ENCODE measurements at regions not wholly inside any gene's neighbourhood (a gene's known extent, or its start where the extent isn't known, plus 50 kb on each side); places are given as distances from the start of the nearest gene placed in this dataset.
"Not testable (repeated sequence)": the region's sequence is repeated elsewhere in the genome, so short reads cannot be mapped to it uniquely, and the experiment has no call there.

DNA sequence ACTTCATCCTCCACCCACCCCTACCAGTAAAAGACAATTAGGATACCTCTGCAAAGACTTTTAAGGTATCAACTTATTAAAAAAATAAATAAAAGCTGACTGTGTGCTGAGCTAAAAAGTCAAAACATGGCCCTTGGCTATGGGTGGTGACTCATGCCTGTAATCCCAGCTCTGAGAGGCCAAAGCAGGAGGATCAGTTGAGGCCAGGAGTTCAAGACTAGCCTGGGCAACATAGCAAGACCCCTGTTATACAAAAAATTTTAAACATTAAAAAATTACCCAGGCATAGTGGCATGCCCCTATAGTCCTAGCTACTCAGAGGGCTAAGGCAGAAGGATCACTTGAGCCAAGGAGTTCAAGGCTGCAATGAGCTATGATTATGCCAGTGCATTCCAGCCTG, 110.8 kb upstream of the FOXN2 start:
- Mint-ChIP-seq H3K9me3 (no peaks in the 10 kb centered on the region), H3K4me3 (no peak overlapping the region), H3K36me3 (peaks cover 0 to 3% of the 10 kb centered on the region in 2 donors), H3K27me3 (no peaks in the 10 kb centered on the region), H3K27ac (no peak overlapping the region), H3K4me1 (peaks cover 31 to 48% of the 10 kb centered on the region in 2 donors)
- no peak for ATAC-seq (replicated peaks)
- DNase-seq = no peak

DNA sequence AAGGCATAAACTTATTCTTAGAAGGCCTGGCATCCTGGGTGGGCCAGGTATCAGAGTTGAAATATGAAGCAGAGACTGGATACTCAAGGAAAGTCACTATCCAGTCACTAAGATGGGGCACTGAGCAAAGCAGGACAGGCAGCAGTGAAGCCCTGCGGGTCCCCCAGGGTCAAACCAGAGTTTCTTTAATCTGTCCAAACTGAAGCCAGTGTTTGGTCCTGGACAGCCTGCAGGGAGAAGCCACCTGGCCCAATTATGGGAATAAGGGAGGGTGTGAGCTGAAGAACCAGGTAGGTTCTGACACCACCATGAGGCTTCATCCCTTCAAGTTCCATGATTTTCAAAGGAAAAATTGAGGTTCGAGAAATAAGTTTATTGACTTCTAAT, 109.7 kb upstream of the FOXN2 start:
- DNase-seq (no peak), ATAC-seq (replicated peaks) (no peak)
- Mint-ChIP-seq H3K27me3 (no peaks in the 10 kb centered on the region), H3K9me3 (no peaks in the 10 kb centered on the region), H3K36me3 (peaks cover 0 to 3% of the 10 kb centered on the region in 2 donors), H3K4me3 (no peak overlapping the region), H3K27ac (no peak overlapping the region), H3K4me1 (peaks cover 28 to 47% of the 10 kb centered on the region in 2 donors)

DNA sequence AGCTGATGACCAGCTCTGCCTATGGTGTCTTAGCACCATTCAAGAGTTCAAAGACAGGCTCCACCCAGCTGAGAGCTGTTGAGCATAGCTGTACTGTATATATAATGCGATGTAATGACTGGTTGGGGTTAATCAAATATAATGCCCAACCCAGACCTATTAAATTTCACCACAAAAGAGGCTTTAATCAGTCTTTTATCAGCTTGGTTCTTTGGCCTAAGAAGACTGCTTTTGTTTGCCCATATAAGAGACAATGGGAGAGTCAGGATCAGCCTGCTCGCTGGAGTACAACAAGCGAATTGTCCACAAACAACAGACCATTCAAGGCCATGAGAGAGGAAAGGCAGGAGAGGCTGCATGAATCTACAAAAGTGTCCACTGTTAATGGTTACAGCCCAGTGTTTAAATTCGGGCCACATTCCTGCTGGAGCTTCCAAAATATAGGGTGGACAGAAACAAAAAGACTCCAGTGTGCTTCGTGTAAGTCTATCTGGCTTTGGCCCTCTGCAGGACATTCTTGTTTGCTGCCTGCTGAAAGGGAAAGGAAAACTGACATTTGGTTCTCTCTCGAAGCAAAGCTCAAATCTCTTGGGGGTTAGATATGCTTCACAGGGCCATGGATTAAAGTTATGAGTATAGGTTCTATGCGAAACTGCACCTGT, 109.2 kb upstream of the FOXN2 start:
- peak overlapping the region; percentile 14 for H3K27ac Mint-ChIP-seq
- H3K36me3 Mint-ChIP-seq = peaks cover 0 to 3% of the 10 kb centered on the region in 2 donors
- H3K4me1 Mint-ChIP-seq = peaks cover 28 to 45% of the 10 kb centered on the region in 2 donors
- DNase-seq (peak; percentile 21), ATAC-seq (replicated peaks) (peak; percentile 84 to 89)
- H3K4me3 Mint-ChIP-seq = peak overlapping the region; percentile 39 to 44
- no peaks in the 10 kb centered on the region for H3K27me3 Mint-ChIP-seq
- no peaks in the 10 kb centered on the region for H3K9me3 Mint-ChIP-seq

DNA sequence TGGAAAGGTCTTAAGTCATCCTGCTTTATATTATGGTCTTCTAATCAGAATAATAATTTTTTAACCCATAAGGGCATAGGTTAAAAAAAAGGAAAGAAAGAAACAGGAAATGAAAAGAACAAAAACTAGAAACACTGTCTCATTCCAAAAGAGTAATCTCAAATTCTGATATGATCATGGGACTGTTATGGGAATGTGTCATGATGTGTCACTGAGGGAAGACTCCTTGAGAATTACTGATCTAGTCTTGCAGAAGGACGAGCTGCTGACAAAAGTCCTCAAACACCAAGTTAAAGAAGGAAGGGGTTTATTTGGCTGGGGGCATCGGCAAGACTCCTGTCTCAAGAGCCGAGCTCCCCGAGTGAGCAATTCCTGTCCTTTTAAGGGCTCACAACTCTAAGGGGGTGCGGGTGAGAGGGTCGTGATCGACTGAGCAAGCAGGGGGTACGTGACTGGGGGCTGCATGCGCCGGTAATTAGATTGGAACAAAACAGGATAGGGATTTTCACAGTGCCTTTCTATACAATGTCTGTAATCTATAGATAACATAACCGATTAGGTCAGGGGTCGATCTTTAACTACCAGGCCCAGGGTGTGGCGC, 108.3 kb upstream of the FOXN2 start:
- DNase-seq; ATAC-seq (replicated peaks); H3K9me3 Mint-ChIP-seq; H3K36me3 Mint-ChIP-seq; H3K27me3 Mint-ChIP-seq: not testable (repeated sequence)
- H3K4me1 Mint-ChIP-seq = peaks cover 20 to 36% of the 10 kb centered on the region in 2 donors
- peak overlapping the region; percentile 56 for H3K27ac Mint-ChIP-seq
- H3K4me3 Mint-ChIP-seq = peak overlapping the region in 1 of 2 donors; percentile 39

DNA sequence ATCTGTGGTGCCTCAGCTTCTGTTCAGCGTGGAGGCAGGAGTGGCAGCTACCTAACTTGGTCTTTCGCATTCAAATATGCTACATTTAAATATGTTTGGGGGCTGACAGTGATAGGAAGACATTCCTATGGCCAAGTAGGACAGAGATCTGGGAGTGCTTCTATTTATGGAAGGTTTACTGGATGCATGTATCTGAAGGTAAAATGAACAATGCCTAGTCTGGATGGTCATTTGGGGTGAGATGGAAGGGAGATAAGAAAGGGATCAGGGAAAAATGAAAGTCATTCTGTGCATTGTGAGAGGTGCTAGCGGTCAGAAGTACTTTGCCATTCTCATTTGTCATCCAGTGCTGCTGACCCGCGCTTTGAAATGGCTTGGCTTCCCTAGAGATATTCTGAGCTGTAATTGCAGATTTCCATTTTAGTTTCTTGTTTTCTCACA, 107.3 kb upstream of the FOXN2 start:
- Mint-ChIP-seq H3K27me3 (no peaks in the 10 kb centered on the region), H3K36me3 (no peaks in the 10 kb centered on the region), H3K4me1 (peaks cover 20 to 25% of the 10 kb centered on the region in 2 donors), H3K27ac (no peak overlapping the region), H3K4me3 (no peak overlapping the region), H3K9me3 (no peaks in the 10 kb centered on the region)
- DNase-seq = no peak
- no peak for ATAC-seq (replicated peaks)

DNA sequence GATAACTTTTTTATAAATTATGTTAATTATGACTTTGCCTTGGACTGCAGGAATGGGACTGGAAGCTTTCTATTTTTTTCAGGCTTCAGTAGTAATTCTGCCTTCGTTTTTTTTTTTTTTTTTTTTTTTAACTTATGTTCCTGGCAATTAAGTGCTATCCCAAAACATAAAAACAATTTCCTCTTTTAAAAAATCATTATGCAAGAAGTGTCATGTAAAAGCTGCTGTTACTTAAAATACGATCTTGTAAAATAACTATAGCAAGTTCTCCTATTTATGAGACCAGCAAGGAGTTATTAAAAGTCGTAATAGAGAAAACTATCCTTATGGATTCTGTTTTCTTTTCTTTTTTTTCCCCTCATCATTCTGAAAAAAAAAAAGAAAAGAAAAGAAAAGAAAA, 106.6 kb upstream of the FOXN2 start:
- Mint-ChIP-seq H3K4me1 (peaks cover 20 to 25% of the 10 kb centered on the region in 2 donors), H3K4me3 (no peak overlapping the region), H3K27me3 (no peaks in the 10 kb centered on the region), H3K36me3 (no peaks in the 10 kb centered on the region), H3K27ac (no peak overlapping the region), H3K9me3 (no peaks in the 10 kb centered on the region)
- DNase-seq (no peak), ATAC-seq (replicated peaks) (no peak)

DNA sequence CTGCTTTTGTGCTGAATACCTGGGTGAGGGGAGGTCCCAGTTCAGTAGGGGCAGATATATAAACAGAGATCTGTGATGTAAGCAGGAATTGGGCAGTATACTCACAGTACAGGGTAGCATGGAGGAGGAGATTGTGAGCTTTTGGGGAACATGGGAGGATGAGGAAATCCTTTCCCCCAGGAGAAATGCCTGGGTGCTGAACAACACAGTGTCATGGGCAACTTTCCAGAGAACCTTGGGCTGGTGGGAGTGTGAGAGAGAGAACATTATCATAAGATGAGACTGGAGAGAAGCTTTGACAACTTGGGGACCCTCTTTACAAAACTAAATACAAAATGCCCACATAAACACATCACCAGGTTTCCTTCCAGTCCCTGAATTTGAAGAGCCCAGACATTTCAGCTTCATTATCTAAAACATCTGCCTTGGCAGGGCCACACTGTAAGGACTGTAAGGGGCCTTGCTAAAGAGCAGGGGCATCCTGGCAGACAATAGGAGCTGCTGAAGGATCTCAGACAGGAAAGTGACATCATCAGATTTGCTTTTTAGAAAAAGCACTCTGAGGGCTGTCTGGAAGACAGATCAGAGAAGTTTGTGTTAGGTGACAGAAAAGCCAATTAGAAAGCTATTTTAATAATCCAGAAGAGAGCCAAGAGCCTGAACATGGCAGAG, 105.1 kb upstream of the FOXN2 start:
- H3K9me3 Mint-ChIP-seq = no peaks in the 10 kb centered on the region
- ATAC-seq (replicated peaks) (no peak), DNase-seq (no peak)
- no peaks in the 10 kb centered on the region for H3K36me3 Mint-ChIP-seq
- peak overlapping the region; percentile 22 for H3K27ac Mint-ChIP-seq
- H3K27me3 Mint-ChIP-seq = no peaks in the 10 kb centered on the region
- peaks cover 18 to 25% of the 10 kb centered on the region in 2 donors for H3K4me1 Mint-ChIP-seq
- H3K4me3 Mint-ChIP-seq = no peak overlapping the region

DNA sequence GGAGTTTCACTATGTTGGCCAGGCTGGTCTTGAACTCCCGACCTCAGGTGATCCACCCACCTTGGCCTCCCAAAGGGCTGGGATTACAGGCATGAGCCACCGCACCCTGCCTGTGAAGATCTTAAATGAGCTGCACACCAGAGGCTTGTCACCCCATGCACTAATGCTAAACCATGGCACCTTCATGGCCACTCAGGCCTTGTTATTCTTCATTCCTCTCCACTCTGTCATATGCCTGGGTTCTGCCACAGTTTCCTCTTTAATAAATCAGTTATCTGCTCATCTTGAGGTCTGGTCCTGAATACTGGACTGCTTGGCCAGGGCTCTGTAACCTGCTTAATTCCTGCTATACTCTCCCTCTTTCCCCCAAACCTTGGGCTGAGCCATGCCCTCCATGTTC, 104.3 kb upstream of the FOXN2 start:
- Mint-ChIP-seq H3K27ac (no peak overlapping the region), H3K27me3 (no peaks in the 10 kb centered on the region)
- no peak for ATAC-seq (replicated peaks)

DNA sequence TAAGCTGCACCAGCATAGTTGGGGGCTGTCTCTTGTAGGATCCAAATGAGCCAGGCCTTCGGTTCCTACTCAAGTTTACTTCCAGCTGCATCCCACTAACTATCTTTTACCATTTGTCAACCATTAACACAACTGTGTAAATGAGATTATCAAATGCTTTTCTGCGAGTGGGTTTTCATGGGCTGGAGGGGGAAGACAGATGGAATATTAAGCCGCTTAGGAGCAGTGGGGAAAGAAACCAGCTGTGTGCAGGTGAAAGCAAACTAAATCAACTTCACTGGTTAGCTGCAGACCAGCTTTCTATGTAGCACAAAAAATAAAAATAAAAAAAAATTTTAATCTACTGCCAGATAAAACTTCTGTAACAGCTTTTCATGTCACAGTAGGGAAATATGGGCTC, 100.8 kb upstream of the FOXN2 start:
- H3K27me3 Mint-ChIP-seq = no peaks in the 10 kb centered on the region
- peaks cover 9 to 21% of the 10 kb centered on the region in 2 donors for H3K4me1 Mint-ChIP-seq
- DNase-seq (no peak), ATAC-seq (replicated peaks) (no peak)
- H3K4me3 Mint-ChIP-seq = no peak overlapping the region
- H3K9me3 Mint-ChIP-seq = no peaks in the 10 kb centered on the region
- H3K27ac Mint-ChIP-seq = no peak overlapping the region
- peaks cover 2 to 4% of the 10 kb centered on the region in 2 donors for H3K36me3 Mint-ChIP-seq

More for the DNA sequence above, 104.3 kb upstream of the FOXN2 start:
- no peak for DNase-seq
- Mint-ChIP-seq H3K4me3 (no peak overlapping the region), H3K9me3 (no peaks in the 10 kb centered on the region), H3K36me3 (no peaks in the 10 kb centered on the region), H3K4me1 (peaks cover 17 to 29% of the 10 kb centered on the region in 2 donors)

DNA sequence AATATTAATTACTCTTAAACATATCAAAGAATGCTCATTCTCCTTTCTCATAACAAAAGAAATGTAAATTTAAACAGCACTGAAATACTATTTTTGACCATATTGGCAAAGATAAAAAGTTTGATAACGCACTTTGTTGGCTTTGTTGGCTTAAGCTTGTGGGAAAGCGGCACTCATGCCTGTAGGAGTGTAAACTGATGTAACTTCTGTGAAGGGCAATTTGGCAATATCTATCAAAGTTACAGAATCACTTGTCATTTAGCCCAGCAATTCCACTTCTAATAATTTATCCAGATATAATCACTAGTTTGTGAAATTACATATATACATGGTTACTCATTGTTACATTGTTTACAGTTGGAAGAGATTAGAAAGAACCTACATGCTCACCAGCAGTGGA, 96.3 kb upstream of the FOXN2 start:
- DNase-seq (no peak), ATAC-seq (replicated peaks) (no peak)
- Mint-ChIP-seq H3K27ac (no peak overlapping the region), H3K36me3 (peaks cover 2 to 4% of the 10 kb centered on the region in 2 donors), H3K9me3 (no peaks in the 10 kb centered on the region), H3K27me3 (no peaks in the 10 kb centered on the region), H3K4me3 (no peak overlapping the region), H3K4me1 (peaks cover 21 to 44% of the 10 kb centered on the region in 2 donors)

DNA sequence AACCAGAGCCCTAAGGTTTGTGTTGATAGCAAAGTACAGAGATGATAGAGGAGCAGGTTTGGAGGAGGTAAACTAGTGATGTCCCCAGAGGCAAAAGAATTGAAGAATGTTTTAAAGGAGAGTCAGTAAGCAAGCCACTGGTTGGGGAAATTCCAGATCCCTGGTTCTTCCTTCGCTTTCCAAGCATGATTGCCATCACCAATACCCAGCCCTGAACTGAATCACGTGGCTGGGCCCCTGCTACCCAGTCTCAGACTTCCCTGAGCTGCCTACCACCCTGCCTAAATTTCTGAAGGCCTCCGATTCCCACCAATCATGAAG, 95.3 kb upstream of the FOXN2 start:
- ATAC-seq (replicated peaks) (no peak), DNase-seq (no peak)
- Mint-ChIP-seq H3K36me3 (peaks cover 2 to 4% of the 10 kb centered on the region in 2 donors), H3K9me3 (no peaks in the 10 kb centered on the region), H3K4me3 (no peak overlapping the region), H3K4me1 (peaks cover 21 to 48% of the 10 kb centered on the region in 2 donors), H3K27me3 (no peaks in the 10 kb centered on the region), H3K27ac (no peak overlapping the region)

DNA sequence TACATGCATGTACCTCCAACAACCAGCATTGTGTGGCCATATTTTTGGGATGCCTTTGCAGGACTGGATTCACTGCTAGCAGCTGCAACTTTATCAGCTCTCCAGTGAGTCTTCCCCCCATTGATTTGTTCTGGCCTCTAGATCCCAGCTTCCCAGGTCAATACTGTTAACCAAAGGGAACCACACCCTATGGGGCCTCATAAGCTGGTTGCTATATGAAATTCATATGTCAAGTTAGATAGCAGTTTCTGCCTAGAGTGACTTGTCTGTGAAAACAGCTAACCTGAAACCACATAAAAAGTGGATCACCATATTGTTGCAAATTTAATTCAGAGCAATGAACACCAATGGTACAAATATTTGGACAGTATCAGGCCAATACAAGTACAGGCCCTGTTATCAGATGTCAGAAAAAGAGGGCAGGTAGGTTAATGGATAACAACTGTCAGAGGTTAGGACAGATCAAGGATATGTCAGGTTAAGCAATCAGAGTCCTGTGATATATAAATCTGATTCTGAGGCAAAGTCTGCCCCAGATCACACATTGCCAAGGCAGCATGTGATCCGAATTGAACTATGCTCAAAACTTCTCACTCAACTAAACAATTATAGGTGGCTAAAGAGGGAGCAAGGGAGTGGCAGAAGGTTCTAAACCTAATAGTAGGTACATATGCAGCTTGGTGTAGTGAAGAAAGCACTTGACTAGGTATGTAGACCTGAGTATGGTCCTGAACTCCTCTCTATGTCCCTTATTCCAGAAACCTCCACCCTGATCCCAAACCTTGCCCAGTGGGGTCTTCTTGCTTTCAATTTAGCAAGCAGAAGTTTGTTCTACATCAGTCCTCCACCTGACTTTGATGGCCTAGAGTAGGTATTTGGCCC, 94.7 kb upstream of the FOXN2 start:
- H3K4me1 Mint-ChIP-seq = peaks cover 21 to 46% of the 10 kb centered on the region in 2 donors
- no peaks in the 10 kb centered on the region for H3K27me3 Mint-ChIP-seq
- no peak overlapping the region for H3K27ac Mint-ChIP-seq
- H3K4me3 Mint-ChIP-seq = no peak overlapping the region
- ATAC-seq (replicated peaks) (peak; percentile 26 to 31), DNase-seq (no peak)
- H3K9me3 Mint-ChIP-seq = no peaks in the 10 kb centered on the region
- peaks cover 2 to 4% of the 10 kb centered on the region in 2 donors for H3K36me3 Mint-ChIP-seq

DNA sequence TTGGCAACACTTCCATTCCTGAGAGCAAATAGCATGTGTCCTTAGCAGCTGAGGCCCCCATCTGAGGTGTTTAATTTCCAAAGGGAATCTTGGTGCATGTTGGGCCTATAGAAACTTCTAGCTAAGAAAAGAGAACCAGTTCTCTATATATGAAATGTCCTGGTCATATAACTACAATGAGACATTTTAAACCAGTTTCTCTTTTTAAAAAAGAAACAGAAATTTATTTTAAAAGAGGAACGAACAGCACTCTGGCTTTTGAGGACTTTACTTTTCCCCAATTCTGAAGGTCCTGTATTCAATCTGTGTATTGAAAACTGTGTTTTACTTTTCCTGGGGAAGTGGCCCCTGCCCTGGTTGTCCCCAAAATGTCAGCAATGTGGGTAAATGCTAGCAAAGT, 94.0 kb upstream of the FOXN2 start:
- Mint-ChIP-seq H3K27ac (peak overlapping the region; percentile 75), H3K36me3 (peaks cover 2 to 4% of the 10 kb centered on the region in 2 donors), H3K4me3 (no peak overlapping the region), H3K9me3 (no peaks in the 10 kb centered on the region), H3K4me1 (peaks cover 18 to 39% of the 10 kb centered on the region in 2 donors), H3K27me3 (no peaks in the 10 kb centered on the region)
- peak; percentile 80 to 82 for ATAC-seq (replicated peaks)
- DNase-seq = no peak

DNA sequence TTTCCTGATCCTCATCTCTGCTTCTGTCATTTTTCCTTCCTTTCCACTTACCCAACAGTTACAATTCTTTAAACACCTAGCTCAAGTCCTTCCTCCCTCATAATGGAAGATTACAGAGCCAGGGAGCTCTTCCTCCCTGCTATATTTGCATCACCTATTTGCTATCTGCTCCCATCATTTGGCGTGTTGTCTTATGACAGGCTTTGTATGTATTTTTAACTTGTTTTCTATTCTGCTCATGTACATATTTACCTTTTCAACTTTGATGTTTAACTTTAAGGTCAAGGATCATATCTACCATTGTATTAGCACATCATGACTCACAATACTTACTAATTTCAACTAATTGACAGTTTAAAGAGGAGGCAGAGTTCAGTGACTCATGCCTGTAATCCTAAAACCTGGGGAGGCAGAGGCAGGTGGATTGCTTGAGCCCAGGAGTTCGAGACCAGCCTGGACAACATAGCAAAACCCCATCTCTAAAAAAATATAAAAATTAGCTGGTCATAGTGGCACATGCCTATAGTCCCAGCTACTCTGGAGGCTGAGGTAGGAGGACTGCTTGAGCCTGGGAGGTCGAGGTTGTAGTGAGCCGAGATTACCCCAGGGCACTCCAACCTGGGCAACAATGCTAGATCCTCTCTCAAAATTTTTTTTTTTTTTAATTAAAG, 92.5 kb upstream of the FOXN2 start:
- H3K27me3 Mint-ChIP-seq = no peaks in the 10 kb centered on the region
- H3K36me3 Mint-ChIP-seq = peaks cover 0 to 4% of the 10 kb centered on the region in 2 donors
- ATAC-seq (replicated peaks) (peak in 1 of 2 donors; percentile 35), DNase-seq (no peak)
- no peak overlapping the region for H3K4me3 Mint-ChIP-seq
- H3K4me1 Mint-ChIP-seq = peaks cover 18 to 41% of the 10 kb centered on the region in 2 donors
- H3K27ac Mint-ChIP-seq = no peak overlapping the region
- no peaks in the 10 kb centered on the region for H3K9me3 Mint-ChIP-seq

Measured in stimulated activated naive B cell treated with anti-CD40 and anti-IgM and Interleukin-4, amounts not matched to agents 10 μg/mL and 1 μg/mL and 100 μg/mL, for 72 hours (primary cell).